ENCODE measurements at regions not wholly inside any gene's neighbourhood (a gene's known extent, or its start where the extent isn't known, plus 50 kb on each side); places are given as distances from the start of the nearest gene placed in this dataset.
"Not testable (repeated sequence)": the region's sequence is repeated elsewhere in the genome, so short reads cannot be mapped to it uniquely, and the experiment has no call there.

DNA sequence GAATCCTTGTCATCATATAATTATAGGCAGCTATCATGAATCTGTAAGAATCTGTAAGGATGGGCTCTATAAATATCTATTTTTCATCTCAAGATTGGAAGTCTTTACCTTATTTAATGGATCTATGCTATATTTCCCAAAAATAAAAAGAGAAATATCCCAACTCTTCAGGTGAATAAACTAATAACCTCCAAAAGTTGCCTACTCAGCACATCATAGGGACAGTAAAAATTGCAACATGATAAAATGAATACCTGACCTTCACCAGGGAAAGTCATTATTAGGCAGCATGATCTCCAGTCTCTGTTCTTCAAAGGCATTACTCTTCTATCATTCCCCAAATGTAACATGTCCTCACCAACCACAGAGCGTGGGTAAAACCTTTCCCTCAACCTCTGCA lies 277.3 kb downstream of the RAB38 start:
- no peaks in the 10 kb centered on the region for H3K4me1 Mint-ChIP-seq
- H3K27me3 Mint-ChIP-seq (ENCODE audit: low read depth), result no peaks in the 10 kb centered on the region

DNA sequence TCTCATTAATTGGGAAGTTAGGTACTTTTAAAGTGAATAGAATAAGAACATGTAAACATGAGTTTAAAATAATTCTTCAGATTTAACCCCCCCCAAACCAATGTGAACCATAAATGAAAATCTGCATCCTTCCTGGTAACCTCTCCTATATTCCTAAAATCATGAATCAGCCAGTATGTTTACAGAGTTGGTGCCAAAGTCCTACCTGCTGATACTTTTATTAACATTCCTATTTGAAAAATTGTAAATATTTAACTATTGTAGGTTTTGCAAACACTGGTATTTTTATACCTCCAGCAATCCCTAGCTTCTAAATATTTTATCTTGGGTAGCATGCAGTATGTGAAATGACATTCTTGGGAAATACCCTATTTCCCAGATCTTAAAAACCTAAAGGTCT lies 278.2 kb downstream of the RAB38 start:
- H3K4me1 Mint-ChIP-seq, result peaks cover 4% of the 10 kb centered on the region

More for the DNA sequence above, 277.3 kb downstream of the RAB38 start:
- H3K4me3 Mint-ChIP-seq, result no peak overlapping the region
- H3K36me3 Mint-ChIP-seq (ENCODE audit: low read depth), result no peaks in the 10 kb centered on the region
- TF ChIP-seq, protein P1, sequence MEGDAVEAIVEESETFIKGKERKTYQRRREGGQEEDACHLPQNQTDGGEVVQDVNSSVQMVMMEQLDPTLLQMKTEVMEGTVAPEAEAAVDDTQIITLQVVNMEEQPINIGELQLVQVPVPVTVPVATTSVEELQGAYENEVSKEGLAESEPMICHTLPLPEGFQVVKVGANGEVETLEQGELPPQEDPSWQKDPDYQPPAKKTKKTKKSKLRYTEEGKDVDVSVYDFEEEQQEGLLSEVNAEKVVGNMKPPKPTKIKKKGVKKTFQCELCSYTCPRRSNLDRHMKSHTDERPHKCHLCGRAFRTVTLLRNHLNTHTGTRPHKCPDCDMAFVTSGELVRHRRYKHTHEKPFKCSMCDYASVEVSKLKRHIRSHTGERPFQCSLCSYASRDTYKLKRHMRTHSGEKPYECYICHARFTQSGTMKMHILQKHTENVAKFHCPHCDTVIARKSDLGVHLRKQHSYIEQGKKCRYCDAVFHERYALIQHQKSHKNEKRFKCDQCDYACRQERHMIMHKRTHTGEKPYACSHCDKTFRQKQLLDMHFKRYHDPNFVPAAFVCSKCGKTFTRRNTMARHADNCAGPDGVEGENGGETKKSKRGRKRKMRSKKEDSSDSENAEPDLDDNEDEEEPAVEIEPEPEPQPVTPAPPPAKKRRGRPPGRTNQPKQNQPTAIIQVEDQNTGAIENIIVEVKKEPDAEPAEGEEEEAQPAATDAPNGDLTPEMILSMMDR (conservative IDR thresholded peaks at IDR 0.05), result no peak
- H3K27ac Mint-ChIP-seq (ENCODE audit: unreplicated experiment), result no peak overlapping the region
- no peaks in the 10 kb centered on the region for H3K9me3 Mint-ChIP-seq
- no peak for DNase-seq (ENCODE audit: low read depth, low spot score)

DNA sequence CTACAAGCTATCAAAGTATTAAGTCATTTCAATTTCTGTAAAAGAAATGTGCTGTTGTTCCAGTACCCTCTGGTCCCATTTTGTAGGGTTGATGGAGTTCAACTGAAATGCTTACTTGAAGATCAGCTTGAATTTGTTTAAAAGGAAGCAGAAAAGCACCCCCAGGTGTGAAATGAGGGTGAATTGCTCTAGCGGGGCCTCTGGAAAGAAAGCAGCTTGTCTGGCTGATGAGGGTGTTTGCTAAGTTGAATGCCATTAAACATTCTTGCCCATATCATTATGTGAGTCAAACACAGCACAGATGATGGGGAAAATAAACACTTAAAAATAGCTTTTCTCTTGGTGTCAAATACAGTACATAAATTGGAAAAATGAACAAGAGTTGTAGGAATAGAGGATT lies 280.3 kb downstream of the RAB38 start:
- Mint-ChIP-seq H3K4me3 (no peak overlapping the region), H3K4me1 (peaks cover 4% of the 10 kb centered on the region), H3K27me3 (ENCODE audit: low read depth) (no peaks in the 10 kb centered on the region), H3K27ac (ENCODE audit: unreplicated experiment) (no peak overlapping the region), H3K36me3 (ENCODE audit: low read depth) (no peaks in the 10 kb centered on the region), H3K9me3 (no peaks in the 10 kb centered on the region)
- no peak for DNase-seq (ENCODE audit: low read depth, low spot score)
- TF ChIP-seq, protein P1 (conservative IDR thresholded peaks at IDR 0.05), result no peak

More for the DNA sequence above, 278.2 kb downstream of the RAB38 start:
- Mint-ChIP-seq H3K9me3 (no peaks in the 10 kb centered on the region), H3K36me3 (ENCODE audit: low read depth) (no peaks in the 10 kb centered on the region), H3K4me3 (no peak overlapping the region), H3K27me3 (ENCODE audit: low read depth) (no peaks in the 10 kb centered on the region), H3K27ac (ENCODE audit: unreplicated experiment) (no peak overlapping the region)
- DNase-seq (ENCODE audit: low read depth, low spot score), result no peak
- TF ChIP-seq, protein P1 (conservative IDR thresholded peaks at IDR 0.05), result no peak

DNA sequence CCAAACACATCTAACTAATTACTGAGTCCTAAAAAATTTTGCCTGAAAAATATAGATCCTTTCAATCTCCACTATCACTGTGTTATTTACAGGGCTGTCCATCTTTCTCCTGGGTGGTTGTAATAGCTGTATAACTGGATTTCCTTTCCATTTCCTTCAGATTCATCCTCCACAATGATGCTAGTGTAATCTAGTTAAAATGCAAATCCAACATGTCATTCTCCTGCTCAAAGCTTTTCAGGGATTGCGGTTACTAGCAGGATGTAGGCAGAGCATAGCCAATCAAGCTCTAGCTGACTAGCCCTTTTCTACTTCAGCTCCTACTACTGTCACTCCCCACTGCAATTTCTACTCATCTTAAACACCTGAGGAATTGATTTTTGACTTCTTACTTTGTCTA lies 283.0 kb downstream of the RAB38 start:
- H3K27me3 Mint-ChIP-seq (ENCODE audit: low read depth), result no peaks in the 10 kb centered on the region
- H3K4me1 Mint-ChIP-seq, result peaks cover 4% of the 10 kb centered on the region
- no peak overlapping the region for H3K27ac Mint-ChIP-seq (ENCODE audit: unreplicated experiment)
- H3K4me3 Mint-ChIP-seq, result no peak overlapping the region
- no peak for DNase-seq (ENCODE audit: low read depth, low spot score)
- H3K36me3 Mint-ChIP-seq (ENCODE audit: low read depth), result no peaks in the 10 kb centered on the region
- H3K9me3 Mint-ChIP-seq, result no peaks in the 10 kb centered on the region
- TF ChIP-seq, protein P1 (conservative IDR thresholded peaks at IDR 0.05), result no peak

DNA sequence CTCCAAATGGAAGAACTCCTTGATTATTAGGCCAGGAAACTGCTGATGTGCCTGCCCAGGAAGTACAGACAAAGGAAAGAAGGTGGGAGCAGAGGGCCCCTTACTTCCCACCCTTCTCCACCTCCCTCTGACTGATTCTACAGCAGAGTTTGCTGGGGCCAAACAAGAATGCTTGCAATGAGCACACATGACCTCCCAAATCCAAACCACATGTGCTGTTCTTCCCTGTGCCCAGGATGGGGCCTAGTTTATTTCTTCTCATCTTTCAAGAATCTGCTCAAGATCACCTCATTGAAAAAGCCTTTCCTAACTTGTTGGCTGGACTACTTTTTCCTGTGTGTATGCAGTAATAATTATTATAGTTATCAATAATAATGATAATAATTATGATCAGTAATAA lies 286.1 kb downstream of the RAB38 start:
- Mint-ChIP-seq H3K27me3 (ENCODE audit: low read depth) (no peaks in the 10 kb centered on the region), H3K36me3 (ENCODE audit: low read depth) (no peaks in the 10 kb centered on the region), H3K27ac (ENCODE audit: unreplicated experiment) (no peak overlapping the region), H3K4me3 (no peak overlapping the region), H3K9me3 (no peaks in the 10 kb centered on the region), H3K4me1 (peaks cover 4% of the 10 kb centered on the region)
- TF ChIP-seq, protein P1 (conservative IDR thresholded peaks at IDR 0.05), result no peak
- no peak for DNase-seq (ENCODE audit: low read depth, low spot score)

DNA sequence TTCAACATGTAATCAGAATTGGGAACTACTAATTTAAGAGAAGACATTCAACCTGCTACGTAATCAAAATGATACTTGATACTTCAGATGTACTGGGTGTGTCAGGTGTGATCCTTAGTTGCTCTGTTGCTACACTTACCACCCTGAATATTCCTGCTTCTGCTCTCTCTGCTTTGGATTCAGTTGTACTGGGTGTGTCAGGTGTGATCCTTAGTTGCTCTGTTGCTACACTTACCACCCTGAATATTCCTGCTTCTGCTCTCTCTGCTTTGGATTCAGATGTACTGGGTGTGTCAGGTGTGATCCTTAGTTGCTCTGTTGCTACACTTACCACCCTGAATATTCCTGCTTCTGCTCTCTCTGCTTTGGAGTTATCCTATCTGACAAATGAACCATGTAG lies 290.2 kb downstream of the RAB38 start:
- H3K27ac Mint-ChIP-seq (ENCODE audit: unreplicated experiment); H3K27me3 Mint-ChIP-seq (ENCODE audit: low read depth); H3K4me3 Mint-ChIP-seq; DNase-seq (ENCODE audit: low read depth, low spot score); H3K36me3 Mint-ChIP-seq (ENCODE audit: low read depth); H3K4me1 Mint-ChIP-seq; H3K9me3 Mint-ChIP-seq: not testable (repeated sequence)
